ENCODE measurements at regions not wholly inside any gene's neighbourhood (a gene's known extent, or its start where the extent isn't known, plus 50 kb on each side); places are given as distances from the start of the nearest gene placed in this dataset.

- TF ChIP-seq EZH2 (IDR thresholded peaks at IDR 0.05) (no peak), POLR2AphosphoS5 (IDR thresholded peaks at IDR 0.05; ENCODE audit: borderline replicate concordance, low read depth, low read length) (no peak)
These were observed 166.8 kb downstream of the SOX9 start for GRCh38 chr17:72287586-72287985.

Measured in SK-N-MC (cell line).